ENCODE measurements at regions not wholly inside any gene's neighbourhood (a gene's known extent, or its start where the extent isn't known, plus 50 kb on each side); places are given as distances from the start of the nearest gene placed in this dataset.

DNA sequence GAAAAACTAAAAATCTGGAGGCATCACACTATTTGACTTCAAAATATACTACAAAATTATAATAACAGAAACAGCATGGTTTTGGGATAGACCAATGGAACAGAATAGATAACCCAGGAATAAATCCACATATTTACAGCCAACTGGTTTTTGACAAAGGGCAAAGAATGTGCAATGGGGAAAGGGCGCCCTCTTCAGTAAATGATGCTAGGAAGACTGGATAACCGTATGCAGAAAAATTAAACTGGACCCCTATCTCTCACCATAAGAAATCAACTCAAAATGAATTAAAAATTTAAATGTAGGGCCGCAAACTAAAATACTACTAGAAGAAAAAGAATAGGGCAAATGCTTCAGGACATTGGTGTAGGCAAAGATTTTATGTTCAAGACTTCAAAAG, 440.5 kb upstream of the SGCG start:
- TF ChIP-seq CTCF (IDR thresholded peaks at IDR 0.05; ENCODE audit: control extremely low read depth in 1 of 3, insufficient read depth in 1 of 3, low read depth in 1 of 3, low read length in 3 of 3) (peak in 2 of 3 experiments; percentile 55 to 57; a peak in 3 of 4 replicates), SP2 (IDR thresholded peaks at IDR 0.05; ENCODE audit: low read length) (no peak), YY1 (IDR thresholded peaks at IDR 0.05; ENCODE audit: low read depth, low read length) (no peak), CHD7 (IDR thresholded peaks at IDR 0.05; ENCODE audit: insufficient replicate concordance, low read length) (no peak), RBBP5 (IDR thresholded peaks at IDR 0.05; ENCODE audit: borderline replicate concordance, low read depth, low read length) (no peak), SP1 (IDR thresholded peaks at IDR 0.05; ENCODE audit: low read depth, low read length) (no peak), CEBPB (IDR thresholded peaks at IDR 0.05; ENCODE audit: low read depth, low read length) (no peak), JUN (IDR thresholded peaks at IDR 0.05; ENCODE audit: low read depth, low read length) (no peak)
- TF ChIP-seq, protein P1, sequence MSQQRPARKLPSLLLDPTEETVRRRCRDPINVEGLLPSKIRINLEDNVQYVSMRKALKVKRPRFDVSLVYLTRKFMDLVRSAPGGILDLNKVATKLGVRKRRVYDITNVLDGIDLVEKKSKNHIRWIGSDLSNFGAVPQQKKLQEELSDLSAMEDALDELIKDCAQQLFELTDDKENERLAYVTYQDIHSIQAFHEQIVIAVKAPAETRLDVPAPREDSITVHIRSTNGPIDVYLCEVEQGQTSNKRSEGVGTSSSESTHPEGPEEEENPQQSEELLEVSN (IDR thresholded peaks at IDR 0.05), result no peak
- TF ChIP-seq, protein P2, sequence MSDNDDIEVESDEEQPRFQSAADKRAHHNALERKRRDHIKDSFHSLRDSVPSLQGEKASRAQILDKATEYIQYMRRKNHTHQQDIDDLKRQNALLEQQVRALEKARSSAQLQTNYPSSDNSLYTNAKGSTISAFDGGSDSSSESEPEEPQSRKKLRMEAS (IDR thresholded peaks at IDR 0.05), result no peak
